Endothelial cell of umbilical vein (primary cell): ENCODE measurements at regions not wholly inside any gene's neighbourhood (a gene's known extent, or its start where the extent isn't known, plus 50 kb on each side); places are given as distances from the start of the nearest gene placed in this dataset.

ENCODE experiments used
- BruUV-seq: library from RNA; stranded (reverse); fragments of 400-500 nt; replicated peaks from 2 replicates; lab custom pipeline; 2021; lab: Mats Ljungman, UMichigan
- CTCF ChIA-PET: fragments of 300-600, 350-600 bp; sonication (Branson Sonifier 250); formaldehyde crosslinking; loops from one replicate; lab custom pipeline; 2021; ENCODE audit warnings: antibody characterized with exemption, inconsistent platforms; lab: Charles Lee
- POLR2A ChIA-PET: fragments of 300-600, 350-600 bp; sonication (Branson Sonifier 250); formaldehyde crosslinking; loops from one replicate; lab custom pipeline; 2021; ENCODE audit warnings: antibody characterized with exemption, inconsistent platforms; lab: Charles Lee
- DNase-seq: peaks from one replicate; pipeline ENCODE4 v3.0.0-alpha.2; 2011; ENCODE audit warnings: low read depth, low spot score
- FAIRE-seq: peaks from 2 replicates; lab custom pipeline; 2011; peaks lifted over from hg19 to GRCh38; lab: Jason Lieb, UNC
- H2AFZ ChIP-seq: 2 replicates; pipeline ENCODE4 v1.6.0; 2012; ENCODE audit warnings: low read depth, low read length, control low read depth, inconsistent platforms
- H3K27ac ChIP-seq: 2 replicates; pipeline ENCODE4 v1.5.1; 2011; ENCODE audit warnings: low read depth, mild to moderate bottlenecking, control low read depth, low read length, moderate library complexity; ENCODE audit not compliant: insufficient read depth
- H3K27me3 ChIP-seq, 2 experiments: 2 replicates each; pipeline versions ENCODE4 v1.6.0 to v1.6.1; 2011; ENCODE audit warnings: low read length in 2 of 2, mixed read lengths in 1 of 2; ENCODE audit not compliant: control insufficient read depth in 2 of 2, insufficient read depth in 2 of 2
- H3K36me3 ChIP-seq, 2 experiments: 2 replicates in 1 of 2; 3 replicates in 1 of 2; pipeline ENCODE4 v1.5.1; 2011; ENCODE audit warnings: low read length in 2 of 2, mild to moderate bottlenecking in 1 of 2, moderate library complexity in 1 of 2; ENCODE audit not compliant: control insufficient read depth in 2 of 2, insufficient read depth in 2 of 2; ENCODE audit errors: extremely low read depth in 1 of 2
- H3K4me1 ChIP-seq: 3 replicates; pipeline ENCODE4 v1.5.1; 2011; ENCODE audit warnings: mild to moderate bottlenecking, low read length; ENCODE audit not compliant: control insufficient read depth, insufficient read depth; ENCODE audit errors: extremely low read depth
- H3K4me2 ChIP-seq: 2 replicates; pipeline ENCODE4 v1.6.1; 2011; ENCODE audit warnings: low read length, control low read depth, mixed read lengths; ENCODE audit not compliant: insufficient read depth
- H3K4me3 ChIP-seq, 3 experiments: fragments of 200-600 bp in 1 of 3; sonication (generic), shearing (Covaris generic) in 1 of 3; replicated peaks in 1 of 3; 2 replicates each; pipeline ENCODE4 v1.5.1; 2011 to 2016; ENCODE audit warnings: control low read depth in 3 of 3, low read length in 3 of 3, mild to moderate bottlenecking in 2 of 3, inconsistent platforms in 1 of 3, low read depth in 1 of 3, moderate library complexity in 1 of 3; ENCODE audit not compliant: insufficient read depth in 1 of 3
- H3K79me2 ChIP-seq: 2 replicates; pipeline ENCODE4 v1.6.0; 2012; ENCODE audit warnings: low read length, inconsistent platforms; ENCODE audit not compliant: control insufficient read depth, insufficient read depth
- H3K9ac ChIP-seq: replicated peaks from 2 replicates; pipeline ENCODE3; 2011; ENCODE audit warnings: low read length, control low read depth; ENCODE audit not compliant: insufficient read depth; ENCODE audit errors: extremely low read depth
- H3K9me1 ChIP-seq: replicated peaks from 3 replicates; pipeline ENCODE4 v1.6.0; 2011; ENCODE audit warnings: mild to moderate bottlenecking, low read length; ENCODE audit not compliant: control insufficient read depth, insufficient read depth; ENCODE audit errors: extremely low read depth
- H3K9me3 ChIP-seq: replicated peaks from 2 replicates; pipeline ENCODE4 v1.5.1; 2012; ENCODE audit warnings: low read length, inconsistent platforms; ENCODE audit not compliant: control insufficient read depth, insufficient read depth
- H4K20me1 ChIP-seq: replicated peaks from 2 replicates; pipeline ENCODE3; 2011; ENCODE audit warnings: mild to moderate bottlenecking, low read length; ENCODE audit not compliant: control insufficient read depth, insufficient read depth; ENCODE audit errors: extremely low read depth
- GATA2 ChIP-seq: IDR thresholded peaks from 2 replicates; pipeline ENCODE4 v1.7.0; 2011; ENCODE audit warnings: low read depth, mild to moderate bottlenecking, moderate library complexity, mixed read lengths, low read length; ENCODE audit not compliant: insufficient read length, insufficient read depth
- POLR2A ChIP-seq: IDR thresholded peaks from 2 replicates; pipeline ENCODE4 v1.6.1; 2012; ENCODE audit warnings: low read depth, mild to moderate bottlenecking, control low read depth, low read length
- POLR2AphosphoS5 ChIP-seq: IDR thresholded peaks from 2 replicates; pipeline ENCODE4 v1.6.1; 2012; ENCODE audit warnings: low read depth, mild to moderate bottlenecking, control low read depth, low read length, moderate library complexity; ENCODE audit not compliant: insufficient read depth
- dilution Hi-C: fragments of 300-500 bp; cut with MboI; formaldehyde crosslinking; loops from one replicate; pipeline ENCODE4 v1.15.0; 2019; ENCODE audit warnings: low sequenced_read_pairs; ENCODE audit not compliant: extremely low pct_ligation_motif_present
- intact Hi-C: fragments of 100-400 bp; cut with micrococcal nuclease; formaldehyde crosslinking; loops from one replicate; pipeline ENCODE4 v1.10.0; 2022
- TF ChIP-seq, protein P1 (sequence below): IDR thresholded peaks from 2 replicates; pipeline ENCODE4 v1.6.1; 2011; ENCODE audit not compliant: insufficient read depth, insufficient read length
- TF ChIP-seq, protein P2 (sequence below), 2 donors: IDR thresholded peaks; 1 replicate in 1 of 2; 2 replicates in 1 of 2; pipeline ENCODE4 v1.5.1; 2011; ENCODE audit warnings: low read length in 2 of 2, mild to moderate bottlenecking in 2 of 2, moderate library complexity in 2 of 2, control low read depth in 1 of 2, inconsistent platforms in 1 of 2, low read depth in 1 of 2; ENCODE audit not compliant: insufficient read depth in 1 of 2; ENCODE audit errors: extremely low read depth in 1 of 2

DNA sequence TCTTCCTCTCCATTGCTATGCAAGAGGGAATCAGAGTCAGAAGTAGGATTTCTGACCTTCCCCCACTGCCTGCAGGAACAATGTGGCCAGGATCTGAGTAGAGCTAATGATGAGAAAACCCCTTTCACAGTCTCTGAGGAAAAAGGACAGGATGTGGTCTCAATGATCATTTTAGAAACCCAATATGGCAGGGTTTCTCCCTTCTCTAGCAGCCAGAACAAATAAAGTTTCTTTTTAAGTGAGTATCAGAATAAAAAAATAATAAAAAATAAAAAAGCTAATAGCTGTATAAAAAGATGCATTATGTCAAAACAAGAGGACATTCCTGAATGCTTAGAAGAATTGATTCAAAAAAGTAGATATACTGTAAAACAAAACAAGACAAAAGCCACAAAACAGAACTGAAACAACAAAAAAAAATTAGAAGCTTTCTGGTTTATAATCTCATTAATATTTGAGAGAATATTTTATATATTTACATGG, 1124.9 kb upstream of the ZEB2 start:
- Histone ChIP-seq H4K20me1 (no peaks in the 10 kb centered on the region), H3K9me1 (no peaks in the 10 kb centered on the region), H3K4me2 (no peak overlapping the region), H3K36me3 (no peaks in the 10 kb centered on the region), H3K27me3 (no peaks in the 10 kb centered on the region), H2AFZ (no peak overlapping the region), H3K9me3 (no peaks in the 10 kb centered on the region), H3K4me1 (no peaks in the 10 kb centered on the region), H3K79me2 (no peaks in the 10 kb centered on the region), H3K27ac (no peak overlapping the region), H3K9ac (no peak overlapping the region), H3K4me3 (no peak overlapping the region)
- no TSS peak for BruUV-seq
- dilution Hi-C loops, result no loop called here
- no peak for TF ChIP-seq GATA2
- no peak for TF ChIP-seq POLR2AphosphoS5
- TF ChIP-seq, protein P1, sequence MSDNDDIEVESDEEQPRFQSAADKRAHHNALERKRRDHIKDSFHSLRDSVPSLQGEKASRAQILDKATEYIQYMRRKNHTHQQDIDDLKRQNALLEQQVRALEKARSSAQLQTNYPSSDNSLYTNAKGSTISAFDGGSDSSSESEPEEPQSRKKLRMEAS, result no peak
- no peak for TF ChIP-seq POLR2A
- ChIA-PET POLR2A (no interaction called here), CTCF (interaction anchor here (1.8 kb wide), 1 partner anchor 12 kb away, joined by 8 read pairs; no protein-coding TSS in a partner anchor)
- intact Hi-C loops, result no loop called here
- DNase-seq, result no peak
- FAIRE-seq, result no peak

DNA sequence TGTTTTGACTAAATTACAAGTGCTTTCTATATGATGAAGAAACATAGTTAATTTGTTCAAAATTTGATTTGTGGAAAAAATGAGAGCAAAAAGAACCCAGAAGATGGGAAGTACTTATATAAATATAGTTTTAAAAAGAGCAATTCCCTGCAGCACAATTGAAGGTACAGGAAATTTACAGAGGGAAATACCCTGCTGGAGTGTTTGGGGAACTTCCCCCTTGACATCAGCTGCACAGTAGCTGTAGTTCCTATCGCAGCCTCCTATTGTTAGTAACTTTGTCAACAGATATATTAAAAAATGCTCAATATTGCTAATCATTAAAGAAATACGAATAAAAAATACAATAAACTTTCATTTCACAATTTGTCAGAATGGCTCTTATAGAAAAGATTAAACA, 1118.8 kb upstream of the ZEB2 start:
- TF ChIP-seq POLR2A, result no peak
- TF ChIP-seq, protein P2, sequence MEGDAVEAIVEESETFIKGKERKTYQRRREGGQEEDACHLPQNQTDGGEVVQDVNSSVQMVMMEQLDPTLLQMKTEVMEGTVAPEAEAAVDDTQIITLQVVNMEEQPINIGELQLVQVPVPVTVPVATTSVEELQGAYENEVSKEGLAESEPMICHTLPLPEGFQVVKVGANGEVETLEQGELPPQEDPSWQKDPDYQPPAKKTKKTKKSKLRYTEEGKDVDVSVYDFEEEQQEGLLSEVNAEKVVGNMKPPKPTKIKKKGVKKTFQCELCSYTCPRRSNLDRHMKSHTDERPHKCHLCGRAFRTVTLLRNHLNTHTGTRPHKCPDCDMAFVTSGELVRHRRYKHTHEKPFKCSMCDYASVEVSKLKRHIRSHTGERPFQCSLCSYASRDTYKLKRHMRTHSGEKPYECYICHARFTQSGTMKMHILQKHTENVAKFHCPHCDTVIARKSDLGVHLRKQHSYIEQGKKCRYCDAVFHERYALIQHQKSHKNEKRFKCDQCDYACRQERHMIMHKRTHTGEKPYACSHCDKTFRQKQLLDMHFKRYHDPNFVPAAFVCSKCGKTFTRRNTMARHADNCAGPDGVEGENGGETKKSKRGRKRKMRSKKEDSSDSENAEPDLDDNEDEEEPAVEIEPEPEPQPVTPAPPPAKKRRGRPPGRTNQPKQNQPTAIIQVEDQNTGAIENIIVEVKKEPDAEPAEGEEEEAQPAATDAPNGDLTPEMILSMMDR (IDR thresholded peaks at IDR 0.05; ENCODE audit: extremely low read depth in 1 of 2, insufficient read depth in 1 of 2, low read depth in 1 of 2, low read length in 2 of 2), result peak in 1 of 2 donors; percentile 30
- ChIA-PET CTCF (no interaction called here), POLR2A (no interaction called here)
- peak; percentile 60 for DNase-seq
- Histone ChIP-seq H2AFZ (no peak overlapping the region), H3K4me2 (no peak overlapping the region), H3K79me2 (no peaks in the 10 kb centered on the region), H3K27ac (no peak overlapping the region), H3K4me3 (no peak overlapping the region), H4K20me1 (no peaks in the 10 kb centered on the region), H3K9ac (no peak overlapping the region), H3K36me3 (no peaks in the 10 kb centered on the region), H3K9me3 (no peaks in the 10 kb centered on the region), H3K27me3 (no peaks in the 10 kb centered on the region), H3K9me1 (no peaks in the 10 kb centered on the region), H3K4me1 (no peaks in the 10 kb centered on the region)
- intact Hi-C loops (no loop called here), dilution Hi-C loops (no loop called here)
- no peak for FAIRE-seq
- no TSS peak for BruUV-seq
